ENCODE measurements at regions not wholly inside any gene's neighbourhood (a gene's known extent, or its start where the extent isn't known, plus 50 kb on each side); places are given as distances from the start of the nearest gene placed in this dataset.
"Not testable (repeated sequence)": the region's sequence is repeated elsewhere in the genome, so short reads cannot be mapped to it uniquely, and the experiment has no call there.

DNA sequence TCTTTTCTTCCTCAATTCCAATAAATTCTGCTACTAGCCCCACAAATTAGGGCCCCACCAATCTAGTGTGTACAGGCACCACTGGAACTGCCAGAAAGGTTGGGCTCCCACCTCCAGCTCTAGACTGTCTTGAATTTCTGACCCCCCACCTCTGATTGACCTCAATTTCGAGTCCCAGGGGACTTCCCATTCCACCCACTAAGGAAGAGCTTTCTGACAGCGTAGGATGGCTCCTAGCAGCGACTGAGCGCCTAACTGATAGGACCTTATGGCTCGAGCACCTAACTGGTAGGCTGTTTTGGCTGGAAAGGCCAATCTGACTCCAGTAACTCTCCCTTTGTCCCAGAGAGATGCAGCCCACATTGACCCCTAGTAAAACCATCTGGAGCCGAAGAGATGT is 171.6 kb upstream of the ZNF184 start:
- Mint-ChIP-seq H3K27me3 (peaks cover 5% of the 10 kb centered on the region), H3K27ac (no peak overlapping the region), H3K4me3 (no peak overlapping the region), H3K4me1 (ENCODE audit: unreplicated experiment) (no peaks in the 10 kb centered on the region), H3K9me3 (peaks cover 5% of the 10 kb centered on the region), H3K36me3 (no peaks in the 10 kb centered on the region)
- no peak for TF ChIP-seq CTCF (conservative IDR thresholded peaks at IDR 0.05)
- no peak for DNase-seq (ENCODE audit: extremely low spot score, unreplicated experiment)

DNA sequence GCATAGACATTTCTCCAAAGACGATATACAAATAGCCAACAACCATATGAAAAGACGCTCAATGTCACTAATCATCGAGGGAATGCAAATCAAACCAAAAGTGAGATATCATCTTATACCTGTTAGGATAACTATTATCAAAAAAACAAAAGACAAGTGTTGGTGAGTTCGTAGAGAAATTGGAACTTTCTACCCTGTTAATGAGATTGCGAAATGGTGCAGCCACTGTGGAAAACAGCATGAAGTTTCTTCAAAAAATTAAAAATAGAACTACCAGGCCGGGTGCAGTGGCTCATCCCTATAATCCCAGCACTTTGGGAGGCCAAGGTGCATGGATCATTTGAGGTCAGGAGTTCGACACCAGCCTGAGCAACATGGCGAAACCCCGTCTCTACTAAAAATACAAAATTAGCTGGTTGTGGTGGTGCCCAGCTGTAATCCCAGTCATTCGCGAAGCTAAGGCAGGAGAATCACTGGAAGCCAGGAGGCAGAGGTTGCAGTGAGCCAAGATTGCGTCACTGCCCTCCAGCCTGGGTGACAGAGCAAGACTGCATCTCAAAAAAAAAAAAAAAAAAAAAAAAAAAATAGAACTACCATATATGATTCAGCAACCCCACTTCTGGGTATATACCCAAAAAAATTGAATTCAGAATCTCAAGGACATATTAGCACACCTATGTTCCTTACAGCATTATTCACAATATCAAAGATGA is 170.0 kb upstream of the ZNF184 start:
- H3K27ac Mint-ChIP-seq = no peak overlapping the region
- H3K4me3 Mint-ChIP-seq = no peak overlapping the region
- H3K4me1 Mint-ChIP-seq (ENCODE audit: unreplicated experiment) = no peaks in the 10 kb centered on the region
- peaks cover 5% of the 10 kb centered on the region for H3K9me3 Mint-ChIP-seq
- no peak for TF ChIP-seq CTCF (conservative IDR thresholded peaks at IDR 0.05)
- H3K36me3 Mint-ChIP-seq = no peaks in the 10 kb centered on the region
- H3K27me3 Mint-ChIP-seq = peaks cover 5% of the 10 kb centered on the region
- no peak for DNase-seq (ENCODE audit: extremely low spot score, unreplicated experiment)

DNA sequence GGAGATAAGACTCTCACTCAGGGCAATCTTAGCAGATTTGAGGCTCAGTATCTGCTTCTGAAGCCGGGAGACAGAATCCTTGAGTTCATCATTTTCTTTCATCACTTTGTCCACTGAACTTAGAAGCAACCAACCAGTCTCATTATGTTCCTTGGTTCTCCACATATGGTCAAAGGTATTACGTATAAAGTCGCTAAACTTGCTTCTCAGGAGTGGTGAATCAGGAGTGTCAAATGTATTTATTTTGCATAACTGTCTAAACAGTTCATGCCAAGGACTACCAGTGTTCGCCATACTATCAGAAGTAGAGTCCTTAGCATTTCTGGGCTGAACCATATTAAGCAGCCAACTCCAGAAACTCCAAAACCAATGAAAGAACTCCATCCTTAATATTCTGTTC is 163.0 kb upstream of the ZNF184 start:
- H3K4me3 Mint-ChIP-seq; H3K27ac Mint-ChIP-seq; H3K4me1 Mint-ChIP-seq (ENCODE audit: unreplicated experiment); DNase-seq (ENCODE audit: extremely low spot score, unreplicated experiment); H3K36me3 Mint-ChIP-seq: not testable (repeated sequence)
- H3K27me3 Mint-ChIP-seq = peaks cover 20% of the 10 kb centered on the region
- H3K9me3 Mint-ChIP-seq = peaks cover 12% of the 10 kb centered on the region

GRCh38 chr6:27633221-27633688 is 160.3 kb upstream of the ZNF184 start:
- Mint-ChIP-seq H3K27me3 (peaks cover 30% of the 10 kb centered on the region), H3K9me3 (peaks cover 12% of the 10 kb centered on the region), H3K4me1 (ENCODE audit: unreplicated experiment) (peaks cover 14% of the 10 kb centered on the region)
- not testable (repeated sequence) for DNase-seq (ENCODE audit: extremely low spot score, unreplicated experiment); H3K36me3 Mint-ChIP-seq; H3K4me3 Mint-ChIP-seq; H3K27ac Mint-ChIP-seq

- DNase-seq (ENCODE audit: extremely low spot score, unreplicated experiment) = no peak
- Mint-ChIP-seq H3K4me3 (peak overlapping the region; percentile 99), H3K27ac (peak overlapping the region; percentile 95), H3K27me3 (peaks cover 30% of the 10 kb centered on the region), H3K4me1 (ENCODE audit: unreplicated experiment) (peaks cover 14% of the 10 kb centered on the region), H3K9me3 (peaks cover 12% of the 10 kb centered on the region), H3K36me3 (no peaks in the 10 kb centered on the region)
- TF ChIP-seq CTCF (conservative IDR thresholded peaks at IDR 0.05) = no peak
These were observed 158.7 kb upstream of the ZNF184 start for GRCh38 chr6:27631609-27631916.

- Mint-ChIP-seq H3K27me3 (peaks cover 30% of the 10 kb centered on the region), H3K4me1 (ENCODE audit: unreplicated experiment) (peaks cover 14% of the 10 kb centered on the region), H3K27ac (peak overlapping the region; percentile 95), H3K4me3 (peak overlapping the region; percentile 99), H3K9me3 (peaks cover 12% of the 10 kb centered on the region), H3K36me3 (no peaks in the 10 kb centered on the region)
- DNase-seq (ENCODE audit: extremely low spot score, unreplicated experiment) = peak; percentile 82
- peak; percentile 53 for TF ChIP-seq CTCF (conservative IDR thresholded peaks at IDR 0.05)
These were observed 158.1 kb upstream of the ZNF184 start for GRCh38 chr6:27630727-27631608.

All from type B pancreatic cell (in vitro differentiated cells).